Liver (tissue), 8 donors: ENCODE measurements at regions not wholly inside any gene's neighbourhood (a gene's known extent, or its start where the extent isn't known, plus 50 kb on each side); places are given as distances from the start of the nearest gene placed in this dataset.

Experiments
- DNase-seq: peaks from one replicate; pipeline ENCODE4 v3.0.0-alpha.2; 2017; ENCODE audit warnings: low spot score
- H3K27ac ChIP-seq, 2 donors: one replicate each; pipeline ENCODE4 v1.7.0; 2013; ENCODE audit warnings: inconsistent platforms in 2 of 2, low read length in 2 of 2, control low read depth in 1 of 2, low read depth in 1 of 2, mild to moderate bottlenecking in 1 of 2
- H3K27me3 ChIP-seq, 4 donors: one replicate each; pipeline versions ENCODE4 v1.6.1 to v1.7.0; 2013; ENCODE audit warnings: low read length in 3 of 4, inconsistent platforms in 1 of 4, mild to moderate bottlenecking in 1 of 4, moderate library complexity in 1 of 4; ENCODE audit not compliant: control insufficient read depth in 4 of 4, insufficient read depth in 4 of 4
- H3K36me3 ChIP-seq, 4 donors: one replicate each; pipeline versions ENCODE4 v1.6.1 to v1.7.0; 2013; ENCODE audit warnings: low read length in 3 of 4, mild to moderate bottlenecking in 3 of 4, low read depth in 1 of 4, moderate library complexity in 1 of 4; ENCODE audit not compliant: control insufficient read depth in 4 of 4, insufficient read depth in 3 of 4
- H3K4me1 ChIP-seq, 4 donors: one replicate each; pipeline versions ENCODE4 v1.6.1 to v1.7.0; 2013; ENCODE audit warnings: low read length in 3 of 4, mild to moderate bottlenecking in 3 of 4, moderate library complexity in 1 of 4; ENCODE audit not compliant: control insufficient read depth in 4 of 4, insufficient read depth in 4 of 4
- H3K4me3 ChIP-seq, 3 donors: one replicate each; pipeline versions ENCODE4 v1.6.1 to v1.7.0; 2013; ENCODE audit warnings: low read length in 3 of 3, control low read depth in 1 of 3, low read depth in 1 of 3, mild to moderate bottlenecking in 1 of 3
- H3K9ac ChIP-seq, 2 donors: one replicate each; pipeline ENCODE4 v1.7.0; 2013; ENCODE audit warnings: low read length in 2 of 2, mild to moderate bottlenecking in 2 of 2, moderate library complexity in 2 of 2, control low read depth in 1 of 2, low read depth in 1 of 2
- H3K9me3 ChIP-seq, 4 donors: one replicate each; pipeline versions ENCODE4 v1.6.1 to v1.7.0; 2013; ENCODE audit warnings: low read length in 3 of 4; ENCODE audit not compliant: control insufficient read depth in 4 of 4
- CTCF ChIP-seq: fragments of 150-350 bp; IDR thresholded peaks from 2 replicates; pipeline ENCODE4 v1.5.1; 2017; ENCODE audit warnings: improper control_type of control experiment, low read depth, low read length; ENCODE audit not compliant: missing input control
- EGR1 ChIP-seq, 2 donors: IDR thresholded peaks; 2 replicates each; pipeline ENCODE4 v1.6.1; 2016 to 2018; ENCODE audit warnings: antibody characterized with exemption in 2 of 2, low read depth in 2 of 2
- FOXA2 ChIP-seq: IDR thresholded peaks from 2 replicates; pipeline ENCODE4 v1.6.1; 2016; ENCODE audit warnings: antibody characterized with exemption
- GABPA ChIP-seq, 2 donors: IDR thresholded peaks in 1 of 2; conservative IDR thresholded peaks in 1 of 2; 2 replicates each; pipeline ENCODE4 v1.6.1; 2016; ENCODE audit warnings: antibody characterized with exemption in 2 of 2, mild to moderate bottlenecking in 1 of 2, moderate library complexity in 1 of 2
- HNF4A ChIP-seq, 2 donors: conservative IDR thresholded peaks; 2 replicates each; pipeline ENCODE4 v1.6.1; 2016; ENCODE audit warnings: antibody characterized with exemption in 2 of 2, mild to moderate bottlenecking in 2 of 2
- HNF4G ChIP-seq: IDR thresholded peaks from 2 replicates; pipeline ENCODE4 v1.6.1; 2016; ENCODE audit warnings: antibody characterized with exemption
- JUND ChIP-seq, 2 donors: IDR thresholded peaks; 2 replicates each; pipeline ENCODE4 v1.6.1; 2016; ENCODE audit warnings: antibody characterized with exemption in 2 of 2
- MAX ChIP-seq: IDR thresholded peaks from 2 replicates; pipeline ENCODE4 v1.6.1; 2016; ENCODE audit warnings: antibody characterized with exemption
- NR2F2 ChIP-seq: IDR thresholded peaks from 2 replicates; pipeline ENCODE4 v1.6.1; 2016; ENCODE audit warnings: antibody characterized with exemption
- RAD21 ChIP-seq, 2 donors: IDR thresholded peaks; 2 replicates each; pipeline ENCODE4 v1.6.1; 2016; ENCODE audit warnings: antibody characterized with exemption in 2 of 2, mild to moderate bottlenecking in 2 of 2
- RXRA ChIP-seq, 2 donors: IDR thresholded peaks; 2 replicates each; pipeline ENCODE4 v1.6.1; 2017 to 2018; ENCODE audit warnings: antibody characterized with exemption in 2 of 2, mild to moderate bottlenecking in 1 of 2
- SP1 ChIP-seq: IDR thresholded peaks from 2 replicates; pipeline ENCODE4 v1.6.1; 2018; ENCODE audit warnings: antibody characterized with exemption, mild to moderate bottlenecking
- ZBTB33 ChIP-seq: IDR thresholded peaks from 2 replicates; pipeline ENCODE4 v1.6.1; 2016; ENCODE audit warnings: antibody characterized with exemption
- WGBS: extraction: QIAGEN DNeasy Blood & Tissue Kit; methylation state at CpG from one replicate; pipeline ENCODE4 v1.1.7; 2013; 5-methylcytosine and 5-hydroxymethylcytosine counted together
- TF ChIP-seq, protein P1 (sequence below): IDR thresholded peaks from 2 replicates; pipeline ENCODE4 v1.6.1; 2016; ENCODE audit warnings: antibody characterized with exemption, mild to moderate bottlenecking
- TF ChIP-seq, protein P2 (sequence below): IDR thresholded peaks from 2 replicates; pipeline ENCODE4 v1.6.1; 2016; ENCODE audit warnings: antibody characterized with exemption
- donor health status: healthy.
- donor health status: healthy.
- donor health status: healthy.
- donor health status: healthy.
- donor health status: healthy.

DNA sequence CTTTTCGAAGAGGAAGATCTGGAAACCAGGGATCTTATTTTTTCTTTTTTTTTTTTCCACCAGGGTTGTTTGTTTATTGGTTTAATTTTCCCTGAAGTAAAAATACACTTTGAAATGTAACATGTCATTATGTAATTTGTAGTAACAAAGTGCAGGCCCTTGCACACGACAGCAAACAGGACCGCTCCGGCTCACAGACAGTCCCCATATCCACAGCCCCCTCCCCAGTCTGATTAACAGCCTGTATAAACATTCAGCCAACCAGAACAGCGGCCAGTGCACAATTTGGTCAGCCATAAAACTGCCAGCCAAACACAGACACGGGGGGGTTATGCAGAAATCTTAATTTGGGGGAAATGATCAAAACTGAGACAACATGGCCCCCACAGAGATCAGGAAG, 431.6 kb upstream of the NPVF start:
- Histone ChIP-seq H3K9ac (no peak overlapping the region), H3K4me1 (no peaks in the 10 kb centered on the region), H3K9me3 (no peaks in the 10 kb centered on the region), H3K36me3 (no peaks in the 10 kb centered on the region), H3K4me3 (no peak overlapping the region), H3K27ac (no peak overlapping the region), H3K27me3 (peaks cover 0 to 10% (median 1%) of the 10 kb centered on the region in 4 donors)
- TF ChIP-seq SP1 = no peak
- no peak for TF ChIP-seq RAD21 (IDR thresholded peaks at IDR 0.05)
- TF ChIP-seq, protein P1, sequence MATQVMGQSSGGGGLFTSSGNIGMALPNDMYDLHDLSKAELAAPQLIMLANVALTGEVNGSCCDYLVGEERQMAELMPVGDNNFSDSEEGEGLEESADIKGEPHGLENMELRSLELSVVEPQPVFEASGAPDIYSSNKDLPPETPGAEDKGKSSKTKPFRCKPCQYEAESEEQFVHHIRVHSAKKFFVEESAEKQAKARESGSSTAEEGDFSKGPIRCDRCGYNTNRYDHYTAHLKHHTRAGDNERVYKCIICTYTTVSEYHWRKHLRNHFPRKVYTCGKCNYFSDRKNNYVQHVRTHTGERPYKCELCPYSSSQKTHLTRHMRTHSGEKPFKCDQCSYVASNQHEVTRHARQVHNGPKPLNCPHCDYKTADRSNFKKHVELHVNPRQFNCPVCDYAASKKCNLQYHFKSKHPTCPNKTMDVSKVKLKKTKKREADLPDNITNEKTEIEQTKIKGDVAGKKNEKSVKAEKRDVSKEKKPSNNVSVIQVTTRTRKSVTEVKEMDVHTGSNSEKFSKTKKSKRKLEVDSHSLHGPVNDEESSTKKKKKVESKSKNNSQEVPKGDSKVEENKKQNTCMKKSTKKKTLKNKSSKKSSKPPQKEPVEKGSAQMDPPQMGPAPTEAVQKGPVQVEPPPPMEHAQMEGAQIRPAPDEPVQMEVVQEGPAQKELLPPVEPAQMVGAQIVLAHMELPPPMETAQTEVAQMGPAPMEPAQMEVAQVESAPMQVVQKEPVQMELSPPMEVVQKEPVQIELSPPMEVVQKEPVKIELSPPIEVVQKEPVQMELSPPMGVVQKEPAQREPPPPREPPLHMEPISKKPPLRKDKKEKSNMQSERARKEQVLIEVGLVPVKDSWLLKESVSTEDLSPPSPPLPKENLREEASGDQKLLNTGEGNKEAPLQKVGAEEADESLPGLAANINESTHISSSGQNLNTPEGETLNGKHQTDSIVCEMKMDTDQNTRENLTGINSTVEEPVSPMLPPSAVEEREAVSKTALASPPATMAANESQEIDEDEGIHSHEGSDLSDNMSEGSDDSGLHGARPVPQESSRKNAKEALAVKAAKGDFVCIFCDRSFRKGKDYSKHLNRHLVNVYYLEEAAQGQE = no peak
- TF ChIP-seq FOXA2 = no peak
- no peak for TF ChIP-seq RXRA (IDR thresholded peaks at IDR 0.05)
- no peak for TF ChIP-seq ZBTB33
- no peak for TF ChIP-seq CTCF
- no peak for TF ChIP-seq JUND (IDR thresholded peaks at IDR 0.05)
- TF ChIP-seq HNF4G = no peak
- no peak for TF ChIP-seq NR2F2
- TF ChIP-seq, protein P2, sequence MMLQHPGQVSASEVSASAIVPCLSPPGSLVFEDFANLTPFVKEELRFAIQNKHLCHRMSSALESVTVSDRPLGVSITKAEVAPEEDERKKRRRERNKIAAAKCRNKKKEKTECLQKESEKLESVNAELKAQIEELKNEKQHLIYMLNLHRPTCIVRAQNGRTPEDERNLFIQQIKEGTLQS = no peak
- TF ChIP-seq HNF4A (conservative IDR thresholded peaks at IDR 0.05) = no peak
- TF ChIP-seq MAX = no peak
- 39% methylated on average over 6 of the region's 6 CpGs for WGBS
- DNase-seq = no peak

GRCh38 chr7:25662841-25663800, 434.8 kb upstream of the NPVF start:
- 55% methylated on average over 10 of the region's 10 CpGs for WGBS
- H3K27me3 ChIP-seq = peaks cover 0 to 10% (median 2%) of the 10 kb centered on the region in 4 donors
- no peak overlapping the region for H3K9ac ChIP-seq
- no peaks in the 10 kb centered on the region for H3K4me1 ChIP-seq
- DNase-seq = no peak
- H3K4me3 ChIP-seq = no peak overlapping the region
- no peaks in the 10 kb centered on the region for H3K9me3 ChIP-seq
- H3K36me3 ChIP-seq = no peaks in the 10 kb centered on the region
- no peak overlapping the region for H3K27ac ChIP-seq
- TF ChIP-seq EGR1 (IDR thresholded peaks at IDR 0.05; ENCODE audit: low read depth in 2 of 2) (no peak), GABPA (IDR thresholded peaks at IDR 0.05 in 1 of 2, conservative IDR thresholded peaks at IDR 0.05 in 1 of 2) (no peak), MAX (no peak), RAD21 (IDR thresholded peaks at IDR 0.05) (no peak)
- TF ChIP-seq, protein P1 = no peak
- TF ChIP-seq, protein P2 = no peak
